Peyer's patch (tissue), 4 donors: ENCODE measurements at regions not wholly inside any gene's neighbourhood (a gene's known extent, or its start where the extent isn't known, plus 50 kb on each side); places are given as distances from the start of the nearest gene placed in this dataset.

Experiments used
- POLR2A ChIP-seq, 2 donors: fragments of 450-650 bp; IDR thresholded peaks; one replicate each; pipeline ENCODE4 v1.5.1; 2017; ENCODE audit warnings: antibody characterized with exemption in 2 of 2, mild to moderate bottlenecking in 2 of 2, moderate library complexity in 2 of 2
- TF ChIP-seq, protein P1 (sequence below), 6 experiments: fragments of 450-650 bp in 4 of 6; fragments of 200-600 bp in 2 of 6; sonication (generic) in 1 of 6; IDR thresholded peaks; one replicate each; pipeline ENCODE4 v1.5.1; 2017 to 2019; ENCODE audit warnings: antibody characterized with exemption in 6 of 6, mild to moderate bottlenecking in 3 of 6, moderate library complexity in 1 of 6

DNA sequence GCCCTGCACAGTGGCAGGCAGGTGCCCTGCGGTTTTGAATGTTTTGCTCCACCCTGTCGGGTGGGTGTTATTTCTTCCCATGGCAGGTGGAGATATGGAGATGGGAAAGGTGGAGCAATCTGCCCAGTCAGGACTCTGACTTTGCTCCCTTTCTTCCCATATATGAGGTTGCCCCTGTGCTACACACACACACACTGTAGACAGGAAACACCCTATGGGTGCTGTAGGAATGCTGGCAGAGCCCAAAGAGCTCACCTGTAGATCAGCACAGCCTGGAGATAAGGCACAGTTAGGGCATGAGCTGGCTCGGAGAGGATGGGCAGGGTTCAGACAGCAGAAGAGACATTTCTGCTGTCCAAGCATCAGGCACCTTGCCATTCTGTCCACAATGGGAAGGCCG is 246.0 kb upstream of the AJAP1 start:
- TF ChIP-seq, protein P1, sequence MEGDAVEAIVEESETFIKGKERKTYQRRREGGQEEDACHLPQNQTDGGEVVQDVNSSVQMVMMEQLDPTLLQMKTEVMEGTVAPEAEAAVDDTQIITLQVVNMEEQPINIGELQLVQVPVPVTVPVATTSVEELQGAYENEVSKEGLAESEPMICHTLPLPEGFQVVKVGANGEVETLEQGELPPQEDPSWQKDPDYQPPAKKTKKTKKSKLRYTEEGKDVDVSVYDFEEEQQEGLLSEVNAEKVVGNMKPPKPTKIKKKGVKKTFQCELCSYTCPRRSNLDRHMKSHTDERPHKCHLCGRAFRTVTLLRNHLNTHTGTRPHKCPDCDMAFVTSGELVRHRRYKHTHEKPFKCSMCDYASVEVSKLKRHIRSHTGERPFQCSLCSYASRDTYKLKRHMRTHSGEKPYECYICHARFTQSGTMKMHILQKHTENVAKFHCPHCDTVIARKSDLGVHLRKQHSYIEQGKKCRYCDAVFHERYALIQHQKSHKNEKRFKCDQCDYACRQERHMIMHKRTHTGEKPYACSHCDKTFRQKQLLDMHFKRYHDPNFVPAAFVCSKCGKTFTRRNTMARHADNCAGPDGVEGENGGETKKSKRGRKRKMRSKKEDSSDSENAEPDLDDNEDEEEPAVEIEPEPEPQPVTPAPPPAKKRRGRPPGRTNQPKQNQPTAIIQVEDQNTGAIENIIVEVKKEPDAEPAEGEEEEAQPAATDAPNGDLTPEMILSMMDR (IDR thresholded peaks at IDR 0.05): no peak
- TF ChIP-seq POLR2A (IDR thresholded peaks at IDR 0.05): no peak
